ENCODE measurements at regions not wholly inside any gene's neighbourhood (a gene's known extent, or its start where the extent isn't known, plus 50 kb on each side); places are given as distances from the start of the nearest gene placed in this dataset.

DNA sequence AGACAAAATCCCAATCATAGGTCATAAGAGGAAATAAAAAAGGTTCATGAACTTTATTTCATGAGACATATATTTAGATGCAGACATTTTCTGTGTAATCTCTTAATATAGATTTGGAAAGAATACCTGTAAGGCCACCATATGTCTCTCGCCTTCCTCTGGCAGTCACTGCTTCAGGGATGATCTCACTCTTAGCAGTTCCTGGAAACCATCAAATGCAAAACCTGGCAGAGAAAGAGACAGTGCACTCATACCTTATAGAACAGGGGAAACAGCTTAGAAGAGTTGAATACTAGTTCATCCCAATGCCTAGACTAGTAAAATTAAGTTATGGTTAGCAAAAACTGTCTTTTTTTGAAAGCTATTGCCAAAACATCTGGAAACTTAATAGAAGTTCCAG lies 243.3 kb downstream of the GASK1B start:
- Mint-ChIP-seq H3K36me3 (ENCODE audit: insufficient read depth, unreplicated experiment) (no peaks in the 10 kb centered on the region), H3K4me3 (ENCODE audit: unreplicated experiment) (no peak overlapping the region), H3K4me1 (ENCODE audit: insufficient read depth, unreplicated experiment) (peaks cover 3% of the 10 kb centered on the region), H3K9me3 (ENCODE audit: unreplicated experiment) (peaks cover 5% of the 10 kb centered on the region), H3K27ac (ENCODE audit: low read depth, unreplicated experiment) (no peak overlapping the region), H3K27me3 (ENCODE audit: insufficient read depth, unreplicated experiment) (no peaks in the 10 kb centered on the region)
- intact Hi-C loops (cut with micrococcal nuclease): no loop called here
- BruUV-seq (replicated peaks): no TSS peak
- POLR2A ChIA-PET: interaction anchor here (0.7 kb wide), 1 partner anchor 1267 kb away, joined by 3 read pairs; no protein-coding TSS in a partner anchor
- DNase-seq (ENCODE audit: unreplicated experiment): no peak
- TF ChIP-seq, protein P1, sequence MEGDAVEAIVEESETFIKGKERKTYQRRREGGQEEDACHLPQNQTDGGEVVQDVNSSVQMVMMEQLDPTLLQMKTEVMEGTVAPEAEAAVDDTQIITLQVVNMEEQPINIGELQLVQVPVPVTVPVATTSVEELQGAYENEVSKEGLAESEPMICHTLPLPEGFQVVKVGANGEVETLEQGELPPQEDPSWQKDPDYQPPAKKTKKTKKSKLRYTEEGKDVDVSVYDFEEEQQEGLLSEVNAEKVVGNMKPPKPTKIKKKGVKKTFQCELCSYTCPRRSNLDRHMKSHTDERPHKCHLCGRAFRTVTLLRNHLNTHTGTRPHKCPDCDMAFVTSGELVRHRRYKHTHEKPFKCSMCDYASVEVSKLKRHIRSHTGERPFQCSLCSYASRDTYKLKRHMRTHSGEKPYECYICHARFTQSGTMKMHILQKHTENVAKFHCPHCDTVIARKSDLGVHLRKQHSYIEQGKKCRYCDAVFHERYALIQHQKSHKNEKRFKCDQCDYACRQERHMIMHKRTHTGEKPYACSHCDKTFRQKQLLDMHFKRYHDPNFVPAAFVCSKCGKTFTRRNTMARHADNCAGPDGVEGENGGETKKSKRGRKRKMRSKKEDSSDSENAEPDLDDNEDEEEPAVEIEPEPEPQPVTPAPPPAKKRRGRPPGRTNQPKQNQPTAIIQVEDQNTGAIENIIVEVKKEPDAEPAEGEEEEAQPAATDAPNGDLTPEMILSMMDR (IDR thresholded peaks at IDR 0.05; ENCODE audit: unreplicated experiment): no peak
- CTCF ChIA-PET: no interaction called here

- intact Hi-C loops (cut with micrococcal nuclease): no loop called here
- Mint-ChIP-seq H3K36me3 (ENCODE audit: insufficient read depth, unreplicated experiment) (no peaks in the 10 kb centered on the region), H3K27me3 (ENCODE audit: insufficient read depth, unreplicated experiment) (no peaks in the 10 kb centered on the region), H3K4me1 (ENCODE audit: insufficient read depth, unreplicated experiment) (no peaks in the 10 kb centered on the region), H3K27ac (ENCODE audit: low read depth, unreplicated experiment) (no peak overlapping the region), H3K9me3 (ENCODE audit: unreplicated experiment) (no peaks in the 10 kb centered on the region), H3K4me3 (ENCODE audit: unreplicated experiment) (no peak overlapping the region)
- ChIA-PET CTCF (interaction anchor here (0.7 kb wide), 1 partner anchor 567 kb away, joined by 7 read pairs; no protein-coding TSS in a partner anchor), POLR2A (interaction anchor here (1.0 kb wide), 1 partner anchor 11 kb away, joined by 3 read pairs; no protein-coding TSS in a partner anchor)
- no peak for DNase-seq (ENCODE audit: unreplicated experiment)
- TF ChIP-seq, protein P1 (IDR thresholded peaks at IDR 0.05; ENCODE audit: unreplicated experiment): no peak
- BruUV-seq (replicated peaks): no TSS peak
Measured at GRCh38 chr4:157918036-157918832, 254.6 kb downstream of the GASK1B start.

DNA sequence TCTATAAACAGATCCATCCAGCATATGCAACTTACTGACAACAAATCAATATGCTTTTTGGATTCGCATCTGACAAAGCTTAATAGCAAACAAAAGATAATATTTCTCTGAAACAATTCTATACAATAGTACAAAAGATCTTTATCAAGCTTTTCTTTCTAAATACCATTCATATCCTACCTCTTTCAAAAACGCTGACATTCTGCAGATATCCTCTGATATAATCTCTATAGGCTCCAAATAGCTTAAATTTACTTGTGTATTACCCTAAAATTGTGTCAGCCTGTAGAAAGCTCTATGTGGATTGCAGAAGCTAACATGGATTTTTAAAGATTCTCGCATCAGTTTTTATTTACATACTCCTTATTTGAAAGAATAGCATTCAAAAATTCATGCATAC lies 260.6 kb downstream of the GASK1B start:
- BruUV-seq (replicated peaks): no TSS peak
- Mint-ChIP-seq H3K4me1 (ENCODE audit: insufficient read depth, unreplicated experiment) (no peaks in the 10 kb centered on the region), H3K27me3 (ENCODE audit: insufficient read depth, unreplicated experiment) (no peaks in the 10 kb centered on the region), H3K4me3 (ENCODE audit: unreplicated experiment) (no peak overlapping the region), H3K27ac (ENCODE audit: low read depth, unreplicated experiment) (no peak overlapping the region), H3K9me3 (ENCODE audit: unreplicated experiment) (no peaks in the 10 kb centered on the region), H3K36me3 (ENCODE audit: insufficient read depth, unreplicated experiment) (no peaks in the 10 kb centered on the region)
- TF ChIP-seq, protein P1 (IDR thresholded peaks at IDR 0.05; ENCODE audit: unreplicated experiment): no peak
- intact Hi-C loops (cut with micrococcal nuclease): no loop called here
- CTCF ChIA-PET: interaction anchor here (0.7 kb wide), 1 partner anchor 528 kb away, joined by 3 read pairs; no protein-coding TSS in a partner anchor
- POLR2A ChIA-PET: no interaction called here
- no peak for DNase-seq (ENCODE audit: unreplicated experiment)

DNA sequence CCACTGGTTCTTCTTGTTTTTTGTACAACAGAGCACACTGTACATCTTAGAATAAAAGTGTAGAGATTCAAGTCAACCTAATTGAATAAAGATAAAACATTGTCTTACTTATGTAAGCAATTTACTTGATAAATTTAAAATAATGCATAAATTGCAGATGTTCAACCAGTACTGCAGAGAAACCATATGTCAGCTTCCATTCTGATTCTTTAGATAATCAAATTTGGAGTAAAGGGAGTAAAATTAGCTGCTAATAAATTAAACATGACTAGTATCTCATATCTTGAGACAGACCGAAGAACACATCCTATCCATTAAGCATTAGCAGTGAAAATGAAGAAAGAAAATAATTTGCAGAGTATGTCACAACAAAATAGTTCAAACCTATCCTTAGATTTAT lies 261.2 kb downstream of the GASK1B start:
- BruUV-seq (replicated peaks): no TSS peak
- TF ChIP-seq, protein P1 (IDR thresholded peaks at IDR 0.05; ENCODE audit: unreplicated experiment): no peak
- Mint-ChIP-seq H3K9me3 (ENCODE audit: unreplicated experiment) (no peaks in the 10 kb centered on the region), H3K4me3 (ENCODE audit: unreplicated experiment) (no peak overlapping the region), H3K27ac (ENCODE audit: low read depth, unreplicated experiment) (no peak overlapping the region), H3K27me3 (ENCODE audit: insufficient read depth, unreplicated experiment) (no peaks in the 10 kb centered on the region), H3K36me3 (ENCODE audit: insufficient read depth, unreplicated experiment) (no peaks in the 10 kb centered on the region), H3K4me1 (ENCODE audit: insufficient read depth, unreplicated experiment) (no peaks in the 10 kb centered on the region)
- DNase-seq (ENCODE audit: unreplicated experiment): no peak
- ChIA-PET CTCF (interaction anchor here (1.0 kb wide), 1 partner anchor 20 kb away, joined by 4 read pairs; no protein-coding TSS in a partner anchor), POLR2A (interaction anchor here (0.6 kb wide), 1 partner anchor 25 kb away, joined by 3 read pairs; no protein-coding TSS in a partner anchor)
- intact Hi-C loops (cut with micrococcal nuclease): no loop called here

Data from MCF 10A (cell line).